Right renal cortex interstitium (tissue), 3 donors: ENCODE measurements at regions not wholly inside any gene's neighbourhood (a gene's known extent, or its start where the extent isn't known, plus 50 kb on each side); places are given as distances from the start of the nearest gene placed in this dataset.
"Not testable (repeated sequence)": the region's sequence is repeated elsewhere in the genome, so short reads cannot be mapped to it uniquely, and the experiment has no call there.

Source experiments
- DNase-seq, 3 donors: peaks; one replicate each; pipeline ENCODE4 v3.0.0-alpha.2; 2013; ENCODE audit warnings: low read depth in 3 of 3, low spot score in 2 of 3

DNA sequence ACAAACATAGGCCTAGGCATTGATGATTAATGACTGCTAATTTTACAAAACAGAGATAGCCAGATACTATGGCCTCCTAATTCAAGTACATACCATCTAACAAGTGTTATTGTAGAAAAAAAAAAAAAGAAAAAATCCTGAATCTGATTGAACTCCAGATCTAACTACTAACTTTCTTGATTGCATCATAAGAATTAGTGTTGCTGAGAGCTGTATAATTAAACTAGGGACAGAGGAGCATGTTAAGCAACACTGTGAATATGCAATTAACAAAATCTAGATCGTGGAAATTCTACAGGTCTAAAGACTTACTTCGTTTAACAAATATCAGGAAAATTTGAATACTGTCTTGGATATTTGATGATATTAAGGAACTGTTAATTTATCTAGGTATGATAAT is 208.3 kb upstream of the ZNF608 start:
- DNase-seq, result no peak

DNA sequence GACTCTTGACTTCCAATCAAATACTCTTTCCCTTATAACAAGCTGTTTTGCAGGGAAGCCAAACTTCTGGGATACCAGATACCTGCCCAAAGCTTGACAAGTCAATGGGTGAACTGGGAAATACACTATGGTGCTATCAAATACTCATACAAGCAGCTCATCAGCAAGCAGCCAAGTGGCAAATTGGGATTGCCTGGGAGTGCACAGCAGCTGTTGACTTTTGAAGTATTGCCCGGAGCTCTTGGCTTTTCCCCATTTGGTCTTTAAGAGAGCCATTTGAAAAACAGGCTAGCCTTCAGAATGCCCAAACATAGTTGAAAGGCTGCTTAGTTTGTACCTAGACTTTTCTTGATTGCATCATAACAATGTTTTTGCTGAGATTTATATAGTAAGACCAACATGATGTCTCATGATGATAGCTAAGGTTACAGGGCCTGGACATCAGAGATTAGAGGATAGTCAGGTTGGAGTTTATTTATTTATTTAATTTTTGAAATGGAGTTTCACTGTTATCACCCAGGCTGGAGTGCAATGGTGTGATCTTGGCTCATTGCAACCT is 210.1 kb upstream of the ZNF608 start:
- no peak for DNase-seq

DNA sequence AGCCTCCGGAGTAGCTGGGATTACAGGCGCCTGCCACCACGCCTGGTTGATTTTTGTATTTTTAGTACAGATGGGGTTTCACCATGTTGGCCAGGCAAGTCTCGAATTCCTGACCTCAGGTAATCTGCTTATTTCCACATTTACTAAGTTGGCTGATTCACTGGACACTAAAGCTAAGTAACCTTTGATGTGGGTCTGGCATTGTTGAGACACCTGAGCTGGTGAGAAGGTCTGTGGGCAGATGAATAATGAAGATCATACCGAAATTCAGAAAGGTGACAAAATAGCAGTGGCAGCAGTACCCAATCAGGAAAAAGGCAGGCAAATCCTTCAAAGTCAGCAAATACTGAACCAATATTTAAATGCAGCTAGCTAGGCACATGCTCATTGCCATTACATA is 210.6 kb upstream of the ZNF608 start:
- DNase-seq, result no peak

DNA sequence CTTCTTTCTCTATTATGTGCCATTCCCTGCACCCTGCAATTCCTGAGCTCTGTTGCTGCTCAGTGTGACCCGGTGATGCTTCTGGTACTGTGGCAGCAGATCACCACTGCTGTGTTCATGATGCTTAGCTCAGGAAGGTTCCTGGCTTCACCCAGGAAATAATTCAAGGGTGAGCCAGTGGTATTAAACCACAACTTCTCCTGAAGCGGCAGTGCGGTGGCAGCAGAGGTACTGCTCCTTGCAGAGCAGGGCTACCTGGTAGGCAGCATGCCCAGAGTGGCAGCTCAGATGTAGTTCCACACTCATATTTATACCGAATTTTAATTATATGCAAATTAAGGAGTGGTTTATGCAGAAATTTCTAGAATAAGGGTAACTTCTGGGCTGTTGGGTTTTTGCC is 213.8 kb upstream of the ZNF608 start:
- DNase-seq, result no peak

DNA sequence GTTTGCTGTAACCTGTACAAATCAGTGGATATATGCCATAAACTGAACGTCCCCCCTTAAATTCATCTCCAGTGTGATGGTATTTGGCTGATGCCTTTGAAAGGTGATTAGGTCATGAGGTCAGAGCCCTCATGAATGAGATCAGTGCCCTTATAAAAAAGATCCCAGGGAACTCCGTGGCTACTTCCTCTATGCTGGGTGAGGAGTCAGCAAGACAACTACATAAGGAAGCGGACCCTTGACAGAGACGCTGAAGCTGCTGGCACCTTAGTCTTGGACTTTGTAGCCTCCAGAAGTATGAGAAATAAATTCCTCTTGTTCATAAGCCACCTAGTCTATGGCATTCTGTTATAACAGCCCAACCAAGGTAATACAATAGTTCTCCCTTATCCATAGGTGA is 215.1 kb upstream of the ZNF608 start:
- DNase-seq, result no peak

DNA sequence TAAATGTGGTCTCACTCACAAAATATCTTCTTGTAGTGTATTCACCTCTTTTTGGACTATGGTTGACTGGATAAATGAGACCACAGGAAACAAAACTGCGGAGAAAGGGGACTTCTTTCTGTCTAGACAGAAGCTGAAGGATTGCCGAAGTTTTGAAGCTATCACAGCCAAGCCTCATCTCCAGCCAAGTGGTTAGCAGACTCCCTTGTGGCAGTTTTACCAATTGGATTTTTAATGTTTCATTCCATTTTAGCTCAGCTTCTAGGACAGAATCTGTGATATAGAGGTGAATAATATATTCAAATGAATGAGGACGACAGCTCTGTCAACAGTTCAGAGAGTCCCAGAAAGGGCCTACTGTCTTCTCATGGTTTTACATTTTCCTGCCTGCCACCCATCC is 215.7 kb upstream of the ZNF608 start:
- no peak for DNase-seq

DNA sequence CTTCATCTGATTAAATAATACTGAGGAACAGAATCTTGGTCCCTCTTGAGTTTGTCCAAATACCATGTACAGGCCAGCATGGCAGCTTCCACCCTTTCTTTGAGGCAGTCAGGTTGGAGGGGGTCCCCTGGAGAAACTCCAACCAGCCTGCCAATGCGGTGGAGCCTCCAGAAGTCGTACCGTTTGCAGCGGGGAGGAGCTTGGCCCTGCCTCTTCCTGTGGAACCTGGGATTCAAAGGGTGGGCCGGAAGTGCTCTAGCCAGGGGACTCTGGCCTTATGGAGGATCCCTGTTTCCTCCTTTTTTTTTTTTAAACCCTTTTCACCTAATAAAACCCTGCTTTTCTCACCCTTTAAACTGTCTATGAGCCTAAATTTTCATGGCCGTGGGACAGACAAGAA is 216.3 kb upstream of the ZNF608 start:
- DNase-seq, result no peak

DNA sequence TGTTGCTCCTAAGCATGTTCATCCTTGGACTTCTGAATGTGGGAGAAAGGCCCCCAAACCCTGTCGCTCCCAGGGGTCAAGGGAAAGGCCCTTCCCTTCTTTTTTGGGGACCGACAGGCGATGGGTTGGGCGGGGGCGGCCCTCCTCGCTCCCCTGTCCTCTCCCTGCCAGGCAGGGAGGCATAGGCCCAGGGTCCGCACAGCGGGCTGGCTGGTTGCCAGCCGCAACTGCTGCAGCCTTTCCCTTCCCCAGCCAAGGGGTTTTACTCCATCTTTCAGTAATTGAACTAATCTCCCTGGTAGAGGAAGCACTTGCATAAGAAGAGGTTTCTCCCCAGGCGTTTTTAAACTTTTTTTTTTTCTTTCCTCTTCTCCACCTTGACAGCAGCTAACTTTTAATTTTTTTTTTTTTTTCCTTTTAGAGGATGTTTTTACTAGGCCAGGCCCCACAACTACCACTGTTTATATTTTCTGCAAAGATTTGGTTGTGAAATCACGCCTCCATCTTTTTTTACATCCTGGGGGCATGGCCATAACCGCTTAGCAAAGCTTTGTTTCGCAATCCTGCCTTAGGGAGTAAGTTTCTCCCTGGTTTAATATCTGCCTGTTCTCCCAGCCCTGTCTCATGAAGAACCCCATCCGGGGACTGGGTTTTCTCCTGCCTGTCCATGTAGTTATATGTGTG is 216.9 kb upstream of the ZNF608 start:
- DNase-seq, result no peak

DNA sequence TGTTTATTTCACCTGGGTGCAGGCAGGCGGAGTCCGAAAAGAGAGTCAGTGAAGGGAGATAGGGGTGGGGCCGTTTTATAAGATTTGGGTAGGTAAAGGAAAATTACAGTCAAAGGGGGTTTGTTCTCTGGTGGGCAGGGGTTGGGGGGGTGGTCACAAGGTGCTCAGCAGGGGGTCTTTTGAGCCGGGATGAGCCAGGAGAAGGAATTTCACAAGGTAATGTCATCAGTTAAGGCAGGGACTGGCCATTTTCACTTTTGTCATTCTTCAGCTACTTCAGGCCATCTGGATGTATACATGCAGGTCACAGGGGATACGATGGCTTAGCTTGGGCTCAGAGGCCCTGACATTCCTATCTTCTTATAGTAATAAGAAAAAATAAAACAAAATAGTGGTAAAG is 220.3 kb upstream of the ZNF608 start:
- not testable (repeated sequence) for DNase-seq

DNA sequence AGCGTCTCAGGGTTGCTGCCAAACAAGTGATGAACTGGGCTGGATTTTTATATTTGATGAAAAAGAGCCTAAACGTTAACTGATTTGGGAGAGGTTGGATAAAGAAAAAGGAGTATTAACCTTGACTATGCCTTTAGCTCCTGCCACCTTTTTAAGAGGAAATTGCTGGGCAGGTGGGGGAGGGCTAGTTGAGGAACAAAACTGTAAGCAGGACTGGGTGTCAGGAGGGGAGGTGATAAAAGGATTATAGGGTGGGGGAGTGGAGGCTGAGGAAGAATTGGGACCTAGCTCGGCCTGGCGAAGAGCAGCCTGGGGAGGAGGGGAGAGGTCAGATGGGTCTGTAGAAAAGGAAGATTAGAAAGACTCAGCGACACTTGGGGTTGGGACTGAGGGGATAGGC is 223.9 kb upstream of the ZNF608 start:
- not testable (repeated sequence) for DNase-seq

DNA sequence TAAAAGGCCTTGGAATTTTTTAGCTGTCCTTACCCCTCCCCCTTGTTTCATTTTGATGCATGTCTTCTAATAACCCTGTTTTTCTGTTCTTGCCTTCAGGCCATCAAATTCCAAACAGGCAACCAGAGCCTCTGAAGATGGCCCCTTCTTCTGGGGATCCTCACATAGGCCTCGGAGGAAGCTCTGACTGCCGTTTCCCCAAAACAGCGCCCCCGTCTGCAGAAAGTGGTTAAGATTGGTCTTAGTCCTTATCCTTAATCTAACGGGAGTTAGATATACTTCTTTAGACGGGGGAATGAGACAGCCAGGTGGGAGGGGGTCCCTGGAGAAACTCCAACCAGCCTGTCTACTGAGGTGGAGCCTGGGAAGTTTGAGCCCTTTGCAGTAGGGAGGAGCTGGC is 226.3 kb upstream of the ZNF608 start:
- DNase-seq, result no peak

DNA sequence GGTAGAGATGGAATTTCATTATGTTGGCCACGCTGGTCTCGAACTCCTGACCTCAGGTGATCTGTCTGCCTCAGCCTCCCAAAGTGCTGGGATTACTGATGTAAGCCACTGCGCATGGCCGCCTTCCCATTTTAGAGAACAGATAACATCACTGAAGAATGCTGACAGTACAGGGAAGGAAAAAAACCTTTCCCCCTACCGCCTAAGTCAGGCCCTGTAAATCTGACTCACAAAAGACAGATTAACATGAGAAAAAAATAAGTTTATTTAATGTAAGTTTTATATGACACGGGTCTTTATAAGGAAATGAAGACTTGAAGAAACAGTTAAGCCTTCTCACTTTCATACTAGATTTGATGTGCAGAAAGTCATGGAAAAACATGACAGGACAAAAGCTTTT is 227.2 kb upstream of the ZNF608 start:
- no peak for DNase-seq

DNA sequence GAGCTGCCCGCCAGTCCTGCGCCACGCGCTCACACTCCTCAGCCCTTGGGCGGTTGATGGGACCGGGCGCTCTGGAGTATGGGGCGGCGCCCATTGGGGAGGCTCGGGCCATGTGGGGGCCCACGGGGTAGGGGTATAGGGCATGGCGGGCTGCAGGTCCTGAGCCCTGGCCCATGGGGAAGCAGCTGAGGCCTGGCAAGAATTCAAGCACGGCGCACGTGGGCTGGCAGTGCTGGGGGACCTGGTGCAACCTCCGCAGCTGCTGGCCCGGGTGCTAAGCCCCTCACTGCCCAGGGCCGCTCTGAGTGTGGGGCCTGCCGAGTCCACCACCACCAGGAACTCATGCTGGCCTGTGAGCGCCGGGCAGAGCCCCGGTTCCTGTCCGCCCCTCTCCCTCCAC is 229.6 kb upstream of the ZNF608 start:
- DNase-seq, result no peak

DNA sequence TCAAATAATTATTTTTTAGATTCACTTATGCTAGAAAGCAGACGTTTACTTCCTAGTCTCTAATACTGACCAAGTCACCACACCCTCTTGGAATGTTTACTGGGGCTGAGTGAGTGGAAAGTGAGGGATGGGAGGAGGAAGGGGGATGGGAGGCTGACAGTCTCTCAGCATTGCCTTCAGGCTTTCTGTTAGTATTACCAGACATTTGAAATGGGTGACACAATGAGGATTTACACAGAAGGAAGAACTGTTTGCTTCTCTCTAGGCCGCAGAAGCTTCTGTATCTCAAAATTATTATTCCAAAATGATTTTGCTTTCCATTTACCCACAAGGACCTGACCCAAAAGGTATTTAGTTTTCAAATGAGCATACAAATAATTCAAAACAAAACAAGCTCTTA is 232.8 kb upstream of the ZNF608 start:
- no peak for DNase-seq

DNA sequence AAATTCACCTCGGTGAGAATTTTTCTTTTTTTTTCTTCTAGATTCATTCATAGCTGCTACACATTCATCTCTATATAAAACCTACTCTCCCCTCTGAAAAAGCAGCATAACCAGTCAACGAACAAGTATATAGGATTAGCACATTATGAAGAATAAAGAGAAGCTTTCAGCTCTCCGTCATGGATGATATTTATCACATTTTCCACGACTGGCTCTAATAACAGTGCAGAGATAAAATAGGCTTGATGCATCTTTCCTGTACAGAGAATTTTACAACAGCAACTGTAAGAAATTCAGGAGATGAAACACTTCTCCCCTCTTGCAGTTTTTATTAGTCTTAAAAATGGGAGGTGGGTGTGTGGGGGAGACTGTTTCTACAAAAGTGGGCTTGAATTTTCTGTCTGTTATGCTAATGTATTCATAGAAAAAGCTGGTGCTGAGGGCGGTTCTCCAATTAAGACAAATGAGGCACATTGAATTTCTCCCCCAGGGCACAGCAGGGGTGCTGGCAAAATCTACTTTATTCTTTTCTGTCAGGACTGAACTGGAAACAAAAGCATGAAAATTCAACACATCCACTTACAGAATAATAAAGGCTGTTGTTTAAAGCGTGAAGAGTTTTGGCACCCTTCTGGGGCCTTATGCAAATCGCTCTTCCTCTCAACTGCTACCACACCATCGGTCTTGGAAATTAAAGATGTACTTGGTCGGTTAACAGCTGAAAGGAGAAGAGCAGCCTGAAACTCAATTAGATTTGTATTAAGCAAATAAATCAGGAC is 233.9 kb upstream of the ZNF608 start:
- DNase-seq, result no peak

DNA sequence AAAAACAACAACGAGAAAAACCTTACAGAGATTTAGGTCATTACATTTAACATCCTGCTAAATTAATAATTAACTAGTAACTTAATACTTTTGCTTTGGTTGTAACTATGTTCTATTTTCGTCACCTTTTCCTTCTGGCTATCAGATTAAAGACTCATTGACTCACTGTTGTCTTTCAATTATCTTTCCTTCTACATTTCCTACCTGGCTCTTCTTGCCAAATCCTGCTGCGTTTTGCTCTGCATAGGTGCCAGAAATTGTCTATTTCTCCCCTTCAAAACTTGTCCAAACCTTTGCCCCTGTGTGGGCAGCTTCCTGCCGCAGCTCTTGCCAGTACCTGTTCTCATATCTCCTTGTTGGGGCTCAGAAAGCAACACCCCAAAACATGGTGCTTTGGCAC is 235.5 kb upstream of the ZNF608 start:
- DNase-seq, result no peak

DNA sequence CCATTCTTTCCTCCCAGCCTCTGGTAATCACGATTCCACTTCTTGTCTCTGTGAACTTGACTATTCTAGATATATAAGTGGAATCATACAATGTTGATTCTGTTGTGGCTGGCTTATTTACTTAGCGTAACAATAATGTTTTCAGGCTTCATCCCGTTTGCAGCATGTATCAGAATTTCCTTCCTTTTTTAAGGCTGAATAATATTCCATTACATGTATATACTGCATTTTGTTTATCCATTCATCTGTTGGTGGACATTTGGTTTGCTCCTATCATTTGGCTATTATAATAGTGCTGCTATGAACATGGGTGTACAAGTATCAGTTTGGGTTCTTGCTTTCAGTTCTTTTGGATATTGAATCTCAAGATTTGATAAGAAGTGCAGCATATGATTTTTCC is 239.7 kb upstream of the ZNF608 start:
- DNase-seq, result no peak

DNA sequence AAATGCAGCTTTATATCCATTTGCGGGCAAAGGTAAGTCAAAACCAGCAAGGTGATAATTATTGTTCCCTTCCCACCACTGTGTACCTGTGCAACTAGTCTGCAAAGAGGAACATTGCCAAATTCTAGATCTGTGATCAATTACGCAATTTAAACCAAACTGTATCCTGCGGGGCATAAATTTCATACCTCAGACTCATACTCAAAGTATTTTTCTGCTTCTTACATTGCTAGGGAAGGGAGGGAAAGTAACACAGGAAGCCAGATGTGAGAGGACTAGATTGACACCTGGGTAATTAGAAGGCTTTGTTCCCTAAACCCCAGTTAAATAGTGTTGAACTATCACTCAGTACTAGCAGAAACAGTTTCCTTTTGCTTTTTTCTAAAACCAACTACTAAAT is 240.2 kb upstream of the ZNF608 start:
- DNase-seq, result no peak

DNA sequence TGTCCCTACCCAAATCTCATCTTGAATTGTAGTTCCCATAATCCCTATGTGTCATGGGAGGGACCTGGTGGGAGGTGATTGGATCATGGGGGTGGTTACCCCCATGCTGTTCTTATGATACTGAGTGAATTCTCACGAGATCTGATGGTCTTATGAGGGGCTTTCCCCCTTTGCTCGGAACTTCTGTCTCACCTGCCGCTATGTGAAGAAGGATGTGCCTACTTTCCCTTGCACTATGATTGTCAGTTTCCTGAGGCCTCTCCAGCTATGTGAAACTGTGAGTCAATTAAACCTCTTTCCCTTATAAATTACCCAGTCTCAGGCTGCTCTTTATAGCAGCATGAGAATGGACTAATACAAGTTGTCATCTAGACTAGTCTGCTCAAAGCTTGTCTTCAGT is 241.3 kb upstream of the ZNF608 start:
- not testable (repeated sequence) for DNase-seq

DNA sequence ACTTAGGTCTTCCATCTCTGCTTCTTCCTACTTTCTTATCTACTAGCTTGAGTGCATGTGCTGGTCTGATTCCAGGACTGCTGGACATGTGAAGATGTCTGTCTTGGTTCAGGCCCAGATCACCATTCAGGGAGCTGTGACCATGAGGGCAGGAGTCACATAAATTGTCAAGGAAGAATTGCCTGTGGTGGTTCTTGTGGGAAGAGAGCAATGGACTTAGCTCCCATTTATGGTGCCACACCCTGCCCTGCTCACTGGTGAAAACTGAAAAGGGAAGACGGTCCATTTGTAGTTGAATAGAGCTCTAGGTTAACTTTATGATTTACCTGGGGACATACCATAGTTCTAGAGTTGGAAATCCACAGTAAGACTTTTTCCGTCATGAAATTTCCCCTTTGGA is 244.3 kb upstream of the ZNF608 start:
- DNase-seq, result no peak

DNA sequence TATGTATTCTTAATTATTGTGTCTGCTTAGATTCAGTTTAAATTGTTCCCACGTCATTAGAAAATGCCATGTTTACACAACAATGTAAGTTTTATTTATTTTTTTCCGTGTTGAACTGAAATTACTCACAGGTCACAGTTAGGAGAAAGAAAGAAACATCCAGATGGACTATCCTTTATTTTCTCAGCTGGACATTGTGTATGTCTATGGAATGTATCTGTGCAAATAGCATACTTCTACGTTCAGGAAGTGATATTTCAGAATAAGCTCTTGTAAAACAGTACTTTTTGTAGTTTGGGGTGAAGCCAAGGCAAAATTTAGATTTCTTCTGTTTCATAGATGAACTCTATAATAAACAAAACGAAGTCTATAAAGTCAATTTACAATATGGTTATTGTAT is 249.0 kb upstream of the ZNF608 start:
- peak in 1 of 3 donors; percentile 36 for DNase-seq

DNA sequence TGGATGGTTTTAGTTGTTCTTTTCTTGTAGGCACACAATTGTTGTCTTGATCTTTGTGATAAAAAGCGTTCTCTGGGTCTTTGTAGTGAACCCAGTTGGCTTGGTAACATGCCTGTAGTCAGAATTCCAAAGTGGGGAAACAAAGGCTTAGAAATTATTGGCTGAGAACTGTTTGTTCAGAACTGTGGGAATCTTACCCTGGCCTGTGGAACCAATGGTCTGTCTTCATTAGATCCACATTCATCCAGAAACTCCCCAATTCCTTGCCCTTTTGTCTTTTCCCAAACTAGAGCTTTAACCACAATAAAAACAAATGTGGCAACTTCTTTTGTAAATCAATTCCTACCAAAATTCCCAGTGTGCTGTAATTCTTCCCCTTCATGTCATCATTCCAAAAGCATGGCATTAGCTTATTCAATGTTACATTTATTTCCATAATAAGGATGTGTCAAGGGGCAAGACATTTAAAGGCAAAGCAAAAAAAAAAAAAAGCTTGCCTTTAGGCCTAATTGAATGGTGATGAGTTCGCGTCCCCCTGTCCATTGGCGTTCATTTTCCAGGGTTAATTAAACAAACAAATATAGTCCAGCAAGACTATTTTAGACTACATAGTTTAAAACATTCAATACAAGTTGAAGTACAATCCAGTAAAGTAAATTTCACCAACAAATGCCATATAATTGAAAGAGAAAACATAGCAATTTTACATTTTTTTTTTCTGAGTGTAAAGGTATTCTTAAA is 249.8 kb upstream of the ZNF608 start:
- DNase-seq, result no peak
